OCI-LY3 (cell line): ENCODE measurements at regions not wholly inside any gene's neighbourhood (a gene's known extent, or its start where the extent isn't known, plus 50 kb on each side); places are given as distances from the start of the nearest gene placed in this dataset.
A peak's percentile ranks its signal among the peaks of the same experiment; 100 is the strongest.

ENCODE experiments used
- H2AFZ ChIP-seq: fragments of 200-600, 300-600 bp; shearing (Covaris generic); 2 replicates; pipeline ENCODE4 v1.6.0; 2014; ENCODE audit warnings: antibody characterized with exemption, low read depth, low read length
- H3K27ac ChIP-seq: fragments of 200-600, 300-600 bp; sonication (generic); 2 replicates; pipeline ENCODE4 v1.5.1; 2014; ENCODE audit warnings: mild to moderate bottlenecking, low read length, moderate library complexity, mixed read lengths
- H3K27me3 ChIP-seq: fragments of 200-600, 300-600 bp; sonication (generic); 2 replicates; pipeline ENCODE4 v1.6.1; 2014; ENCODE audit warnings: low read depth, low read length, mixed read lengths
- H3K36me3 ChIP-seq: fragments of 200-600, 300-600 bp; sonication (generic); replicated peaks from 2 replicates; pipeline ENCODE3; 2014; ENCODE audit warnings: low read depth, low read length, mixed read lengths
- H3K4me1 ChIP-seq: fragments of 300-600, 200-600 bp; sonication (generic); 2 replicates; pipeline ENCODE4 v1.6.1; 2014; ENCODE audit warnings: low read length, mixed read lengths
- H3K4me2 ChIP-seq: fragments of 200-600, 300-600 bp; sonication (generic); 2 replicates; pipeline ENCODE4 v1.6.1; 2014; ENCODE audit warnings: low read length, mixed read lengths
- H3K4me3 ChIP-seq: fragments of 300-600, 200-600 bp; sonication (generic); 2 replicates; pipeline ENCODE4 v1.5.1; 2014; ENCODE audit warnings: antibody characterized with exemption, mild to moderate bottlenecking, low read length, moderate library complexity
- H3K79me2 ChIP-seq: fragments of 300-600, 200-600 bp; shearing (Covaris generic); 2 replicates; pipeline ENCODE4 v1.6.1; 2014; ENCODE audit warnings: mild to moderate bottlenecking, low read length, mixed read lengths
- H3K9ac ChIP-seq: fragments of 300-600, 200-600 bp; shearing (Covaris generic); 2 replicates; pipeline ENCODE4 v1.6.0; 2014; ENCODE audit warnings: mild to moderate bottlenecking, low read length, moderate library complexity
- H3K9me3 ChIP-seq: fragments of 200-600, 300-600 bp; shearing (Covaris generic); 2 replicates; pipeline ENCODE4 v1.6.1; 2014; ENCODE audit warnings: low read length, mixed read lengths; ENCODE audit not compliant: insufficient read depth
- H4K20me1 ChIP-seq: fragments of 200-600, 300-600 bp; sonication (generic); 2 replicates; pipeline ENCODE4 v1.6.1; 2016; ENCODE audit warnings: low read length, mixed read lengths; ENCODE audit not compliant: insufficient read depth
- CTCF ChIP-seq: fragments of 200-600, 300-600 bp; sonication (generic); IDR thresholded peaks from 2 replicates; pipeline ENCODE4 v1.5.1; 2014; ENCODE audit warnings: antibody characterized with exemption, low read length, low read depth
- EZH2phosphoT487 ChIP-seq: fragments of 200-600 bp; shearing (Covaris generic); IDR thresholded peaks from 2 replicates; pipeline ENCODE4 v1.6.1; 2018; ENCODE audit warnings: antibody characterized with exemption, mixed run types, low read depth

- Histone ChIP-seq H3K9me3 (no peaks in the 10 kb centered on the region), H3K36me3 (no peaks in the 10 kb centered on the region), H3K4me3 (no peak overlapping the region), H3K27me3 (no peaks in the 10 kb centered on the region), H3K4me1 (no peaks in the 10 kb centered on the region), H3K4me2 (no peak overlapping the region), H4K20me1 (no peaks in the 10 kb centered on the region), H3K27ac (no peak overlapping the region), H2AFZ (0 out of 2 replicates have a peak overlapping the region, but pooled peaks have one; percentile 45), H3K79me2 (no peaks in the 10 kb centered on the region), H3K9ac (no peak overlapping the region)
- TF ChIP-seq CTCF (no peak), EZH2phosphoT487 (no peak)
Measured at GRCh38 chr4:19700992-19701391, 550.7 kb upstream of the SLIT2 start.

GRCh38 chr4:19698961-19699360 is 552.7 kb upstream of the SLIT2 start:
- Histone ChIP-seq H3K36me3 (no peaks in the 10 kb centered on the region), H3K27me3 (no peaks in the 10 kb centered on the region), H3K4me1 (peaks cover 4% of the 10 kb centered on the region), H3K4me2 (no peak overlapping the region), H2AFZ (no peak overlapping the region), H4K20me1 (no peaks in the 10 kb centered on the region), H3K9ac (no peak overlapping the region), H3K79me2 (no peaks in the 10 kb centered on the region), H3K9me3 (no peaks in the 10 kb centered on the region), H3K4me3 (no peak overlapping the region), H3K27ac (no peak overlapping the region)
- no peak for TF ChIP-seq CTCF
- no peak for TF ChIP-seq EZH2phosphoT487

- H2AFZ ChIP-seq: no peak overlapping the region
Measured at GRCh38 chr4:19694812-19695211, 556.9 kb upstream of the SLIT2 start.

GRCh38 chr4:19693936-19694570 is 557.7 kb upstream of the SLIT2 start:
- Histone ChIP-seq H4K20me1 (no peaks in the 10 kb centered on the region), H3K79me2 (no peaks in the 10 kb centered on the region), H3K4me1 (peaks cover 9% of the 10 kb centered on the region), H3K27ac (no peak overlapping the region), H3K9ac (no peak overlapping the region), H3K4me3 (peak overlapping the region; percentile 6; the same call in 1 of the 2 replicates), H2AFZ (peak overlapping the region; percentile 64), H3K36me3 (no peaks in the 10 kb centered on the region), H3K27me3 (no peaks in the 10 kb centered on the region), H3K9me3 (no peaks in the 10 kb centered on the region), H3K4me2 (peak overlapping the region; percentile 39)
- TF ChIP-seq CTCF (no peak), EZH2phosphoT487 (no peak)

More at GRCh38 chr4:19694812-19695211, 556.9 kb upstream of the SLIT2 start:
- H4K20me1 ChIP-seq: no peaks in the 10 kb centered on the region
- no peaks in the 10 kb centered on the region for H3K36me3 ChIP-seq
- no peak overlapping the region for H3K4me2 ChIP-seq
- no peak for TF ChIP-seq EZH2phosphoT487
- H3K27me3 ChIP-seq: no peaks in the 10 kb centered on the region
- no peak overlapping the region for H3K9ac ChIP-seq
- no peaks in the 10 kb centered on the region for H3K9me3 ChIP-seq
- peaks cover 9% of the 10 kb centered on the region for H3K4me1 ChIP-seq
- no peak overlapping the region for H3K4me3 ChIP-seq
- H3K27ac ChIP-seq: no peak overlapping the region
- no peaks in the 10 kb centered on the region for H3K79me2 ChIP-seq
